OCI-LY3 (cell line): ENCODE measurements at regions not wholly inside any gene's neighbourhood (a gene's known extent, or its start where the extent isn't known, plus 50 kb on each side); places are given as distances from the start of the nearest gene placed in this dataset.

Experiments used
- EZH2phosphoT487 ChIP-seq: fragments of 200-600 bp; shearing (Covaris generic); IDR thresholded peaks from 2 replicates; pipeline ENCODE4 v1.6.1; 2018; ENCODE audit warnings: antibody characterized with exemption, mixed run types, low read depth
- TF ChIP-seq, protein P1 (sequence below): fragments of 200-600, 300-600 bp; sonication (generic); IDR thresholded peaks from 2 replicates; pipeline ENCODE4 v1.5.1; 2014; ENCODE audit warnings: antibody characterized with exemption, low read length, low read depth

- TF ChIP-seq, protein P1, sequence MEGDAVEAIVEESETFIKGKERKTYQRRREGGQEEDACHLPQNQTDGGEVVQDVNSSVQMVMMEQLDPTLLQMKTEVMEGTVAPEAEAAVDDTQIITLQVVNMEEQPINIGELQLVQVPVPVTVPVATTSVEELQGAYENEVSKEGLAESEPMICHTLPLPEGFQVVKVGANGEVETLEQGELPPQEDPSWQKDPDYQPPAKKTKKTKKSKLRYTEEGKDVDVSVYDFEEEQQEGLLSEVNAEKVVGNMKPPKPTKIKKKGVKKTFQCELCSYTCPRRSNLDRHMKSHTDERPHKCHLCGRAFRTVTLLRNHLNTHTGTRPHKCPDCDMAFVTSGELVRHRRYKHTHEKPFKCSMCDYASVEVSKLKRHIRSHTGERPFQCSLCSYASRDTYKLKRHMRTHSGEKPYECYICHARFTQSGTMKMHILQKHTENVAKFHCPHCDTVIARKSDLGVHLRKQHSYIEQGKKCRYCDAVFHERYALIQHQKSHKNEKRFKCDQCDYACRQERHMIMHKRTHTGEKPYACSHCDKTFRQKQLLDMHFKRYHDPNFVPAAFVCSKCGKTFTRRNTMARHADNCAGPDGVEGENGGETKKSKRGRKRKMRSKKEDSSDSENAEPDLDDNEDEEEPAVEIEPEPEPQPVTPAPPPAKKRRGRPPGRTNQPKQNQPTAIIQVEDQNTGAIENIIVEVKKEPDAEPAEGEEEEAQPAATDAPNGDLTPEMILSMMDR: no peak
- no peak for TF ChIP-seq EZH2phosphoT487
Measured at GRCh38 chrX:25154168-25154567, 138.4 kb upstream of the ARX start.
